HG03039 (cell line): ENCODE measurements at regions not wholly inside any gene's neighbourhood (a gene's known extent, or its start where the extent isn't known, plus 50 kb on each side); places are given as distances from the start of the nearest gene placed in this dataset.

Experiments used
- ATAC-seq: cut with Tn5 transposase; IDR thresholded peaks from one replicate; pipeline ENCODE4 v1.9.1; 2021; ENCODE audit warnings: mild to moderate bottlenecking, moderate library complexity; ENCODE audit not compliant: unreplicated experiment

DNA sequence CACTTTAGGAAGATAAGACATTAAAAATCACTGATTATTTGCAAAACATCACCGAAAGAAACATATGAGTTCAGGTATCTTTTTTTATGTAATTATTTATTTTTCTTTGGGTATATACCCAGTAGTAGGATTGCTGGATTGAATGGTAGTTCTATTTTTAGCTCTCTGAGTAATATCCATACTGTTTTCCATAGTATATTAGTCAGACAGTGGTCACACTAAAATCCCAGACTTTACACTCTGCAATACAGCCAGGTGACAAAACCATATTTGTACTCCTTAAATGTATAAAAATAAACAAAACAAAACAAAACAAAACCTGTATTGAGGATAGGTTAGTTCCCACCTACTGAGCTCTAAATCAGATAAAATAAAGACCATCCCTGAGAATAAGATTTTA lies 1024.3 kb upstream of the EYS start:
- ATAC-seq, result no peak

DNA sequence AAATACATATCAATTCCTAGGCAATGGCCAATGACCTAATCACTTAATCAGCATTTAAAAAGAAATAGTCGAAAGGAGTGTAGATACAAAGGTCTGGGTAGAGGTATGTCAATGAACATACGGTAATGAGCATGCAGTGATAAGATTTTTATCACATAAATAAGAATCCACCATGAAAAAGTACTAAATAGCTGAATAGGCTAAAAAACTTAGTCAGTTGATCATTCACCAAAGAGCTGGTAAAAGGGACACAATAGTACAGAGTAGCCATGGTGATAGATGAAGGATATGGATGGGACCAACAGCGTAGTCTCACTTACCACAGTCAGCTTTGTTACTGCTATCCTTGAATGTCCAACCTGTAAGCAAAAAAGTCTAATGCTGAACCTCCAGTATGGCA lies 1018.6 kb upstream of the EYS start:
- ATAC-seq, result no peak

DNA sequence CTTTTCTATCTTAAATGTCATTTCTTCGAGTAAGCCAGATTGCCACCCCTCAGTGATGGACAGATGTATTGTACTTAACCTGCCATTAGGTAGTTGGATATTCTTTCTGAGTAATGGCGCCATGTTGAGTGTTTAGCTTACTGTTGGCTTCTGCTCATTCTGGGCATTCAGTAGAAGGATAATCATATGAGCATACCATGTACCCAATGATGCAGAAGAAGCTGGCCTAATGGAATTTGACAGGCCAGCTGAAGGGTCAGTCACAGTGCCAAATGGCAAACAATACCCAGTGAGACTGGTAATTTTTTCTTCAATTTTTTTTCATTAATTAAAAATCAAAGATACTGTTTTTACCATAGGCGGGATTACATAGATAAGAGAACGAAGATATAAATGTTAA lies 1010.8 kb upstream of the EYS start:
- no peak for ATAC-seq

DNA sequence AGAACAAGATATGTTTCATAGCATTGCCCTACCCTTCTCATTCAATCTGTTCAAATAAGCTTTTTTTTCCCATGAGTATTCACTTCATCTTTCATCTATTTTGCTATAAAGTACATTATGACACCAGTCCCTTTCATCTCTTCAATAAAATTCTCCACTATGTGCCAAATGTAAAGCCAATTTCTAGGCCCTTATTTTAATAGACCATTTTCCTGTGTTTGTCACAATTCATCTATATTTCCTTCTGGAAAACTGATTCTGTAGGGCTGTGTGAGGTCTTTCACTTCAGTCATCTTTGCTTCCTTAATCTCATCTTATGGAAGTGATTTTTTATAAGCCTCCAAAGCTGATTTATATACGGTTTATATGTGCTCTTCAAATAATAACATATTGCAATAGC lies 992.4 kb upstream of the EYS start:
- no peak for ATAC-seq

DNA sequence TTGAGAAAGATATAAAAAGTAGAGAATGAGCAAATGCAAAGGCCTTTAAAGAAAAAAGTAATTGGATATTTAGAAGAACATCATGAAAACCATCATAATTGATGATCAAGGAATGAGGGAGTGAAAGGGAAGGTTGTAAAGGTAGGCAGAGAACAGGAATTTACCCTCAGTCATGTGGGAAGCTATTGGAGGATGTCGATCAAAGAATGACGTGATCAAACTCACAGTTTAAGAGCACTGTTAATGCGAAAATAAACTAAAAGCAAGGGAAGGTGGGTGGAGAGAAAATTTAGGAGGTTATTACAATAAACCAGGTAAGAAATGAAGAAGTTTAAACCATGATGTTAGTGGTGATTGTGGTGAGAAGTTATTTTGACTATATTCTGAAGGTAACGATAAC lies 982.6 kb upstream of the EYS start:
- no peak for ATAC-seq

DNA sequence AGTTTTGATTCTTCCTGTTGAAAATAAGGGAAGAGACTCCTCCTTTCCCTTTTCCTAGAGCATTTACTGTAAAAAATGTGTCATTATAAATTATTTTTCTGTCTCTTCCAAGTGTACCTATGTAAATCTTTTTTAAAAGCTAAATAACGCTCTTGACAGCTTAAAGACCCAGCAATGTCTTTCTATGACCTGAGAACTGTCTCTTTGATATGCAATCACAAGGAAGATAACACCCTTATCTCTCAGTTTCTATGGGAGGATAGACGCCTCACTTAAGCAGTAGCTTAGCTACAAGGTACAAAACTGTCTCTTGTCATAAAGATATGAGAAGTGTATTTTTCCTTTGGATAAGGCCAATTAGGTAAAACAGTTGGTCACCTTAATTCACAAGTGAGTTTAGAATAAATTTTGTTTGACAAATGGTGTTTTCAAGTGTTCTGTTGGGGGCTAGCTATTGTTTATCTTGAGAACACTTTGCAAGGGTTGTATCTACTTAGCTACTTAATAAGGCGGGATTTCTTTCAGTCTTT lies 980.6 kb upstream of the EYS start:
- no peak for ATAC-seq

DNA sequence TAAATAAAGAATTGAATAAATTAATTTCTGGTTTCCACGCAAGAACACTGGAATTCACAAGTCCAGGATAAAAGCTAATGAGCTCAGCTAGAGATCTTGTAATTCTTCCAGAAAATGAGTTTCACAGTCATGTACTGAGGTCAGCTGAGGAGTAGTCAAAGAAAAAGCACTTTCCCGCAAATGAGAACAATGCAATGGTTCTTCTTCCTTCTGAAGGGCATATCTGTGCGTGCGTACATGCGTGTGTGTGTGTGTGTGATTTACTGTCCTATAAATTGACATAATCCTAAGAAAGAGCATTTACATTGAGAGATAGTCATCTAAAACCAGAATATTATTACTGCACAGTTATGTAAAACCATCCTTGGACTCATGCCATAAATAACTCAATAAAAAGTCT lies 968.9 kb upstream of the EYS start:
- ATAC-seq, result no peak

DNA sequence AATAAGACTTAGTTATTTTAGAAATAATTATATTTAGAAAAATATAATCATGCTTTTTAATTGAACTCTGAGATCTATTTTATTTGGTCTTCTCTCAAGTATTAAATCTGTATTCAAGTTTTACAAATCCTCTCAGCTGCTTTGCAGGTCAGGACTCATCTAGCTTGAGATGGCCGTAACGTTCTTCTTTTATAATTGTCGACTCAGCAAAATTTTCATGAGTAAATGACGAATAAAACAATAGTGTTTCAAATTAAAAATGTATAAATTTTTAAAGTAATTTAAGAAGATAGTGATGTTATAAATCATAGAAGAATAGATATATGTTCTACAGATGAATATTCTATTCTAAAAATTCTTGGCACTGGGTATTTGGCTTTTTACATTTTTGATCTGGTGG lies 957.1 kb upstream of the EYS start:
- ATAC-seq, result no peak

DNA sequence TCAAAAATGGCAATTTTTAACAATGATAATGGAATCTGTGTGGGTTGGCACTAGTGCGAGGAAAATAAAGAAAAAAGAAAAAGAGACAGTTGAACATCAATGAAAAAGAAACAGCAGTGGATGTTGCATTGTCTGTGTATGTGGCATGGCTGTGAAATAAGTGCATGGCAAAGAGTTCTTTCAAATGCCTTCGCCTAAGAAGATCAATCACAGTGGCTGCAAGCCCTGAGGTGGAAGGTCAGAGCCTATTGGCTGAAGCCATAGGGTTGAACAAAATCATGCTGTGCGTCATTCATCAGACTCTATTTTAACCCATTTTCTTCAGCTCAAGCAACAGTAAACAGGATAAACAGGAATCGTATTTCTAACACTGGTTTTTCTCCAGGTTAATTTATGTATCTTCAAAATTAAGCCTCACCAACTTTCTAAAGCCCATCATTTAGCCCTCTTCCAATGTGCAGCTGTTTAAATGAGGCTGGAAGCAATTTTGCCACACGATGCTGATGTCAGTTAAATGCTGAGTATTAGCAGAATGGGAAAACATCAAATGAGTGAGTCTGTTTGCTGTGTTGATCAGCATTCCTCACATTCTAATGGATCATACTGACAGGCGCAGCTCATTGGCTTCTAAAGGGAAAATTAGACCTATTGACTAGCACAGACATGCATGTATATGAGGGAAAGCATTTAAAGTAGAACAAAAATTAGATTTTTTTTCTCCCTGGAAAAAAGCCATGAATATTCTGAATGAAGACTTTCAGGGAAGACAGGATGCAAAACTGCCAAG lies 955.9 kb upstream of the EYS start:
- no peak for ATAC-seq

DNA sequence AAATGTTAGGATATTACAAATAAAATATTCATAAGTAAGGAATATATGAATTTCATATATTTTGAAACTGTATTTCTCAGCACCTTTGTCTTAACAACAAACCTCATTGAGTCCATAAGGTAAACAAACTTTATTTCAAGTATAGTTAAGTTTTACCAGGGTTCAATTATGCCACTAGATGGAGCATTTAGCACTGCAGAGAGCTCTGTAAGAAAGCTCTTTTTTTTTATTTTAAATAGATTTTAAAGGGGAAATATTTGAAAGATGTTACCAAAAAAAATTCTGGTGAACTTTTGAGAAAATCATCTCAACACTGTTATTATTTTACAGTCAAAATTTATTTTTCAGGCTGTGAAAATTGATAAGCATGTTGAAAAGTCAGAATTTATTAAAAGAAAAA lies 955.2 kb upstream of the EYS start:
- no peak for ATAC-seq

DNA sequence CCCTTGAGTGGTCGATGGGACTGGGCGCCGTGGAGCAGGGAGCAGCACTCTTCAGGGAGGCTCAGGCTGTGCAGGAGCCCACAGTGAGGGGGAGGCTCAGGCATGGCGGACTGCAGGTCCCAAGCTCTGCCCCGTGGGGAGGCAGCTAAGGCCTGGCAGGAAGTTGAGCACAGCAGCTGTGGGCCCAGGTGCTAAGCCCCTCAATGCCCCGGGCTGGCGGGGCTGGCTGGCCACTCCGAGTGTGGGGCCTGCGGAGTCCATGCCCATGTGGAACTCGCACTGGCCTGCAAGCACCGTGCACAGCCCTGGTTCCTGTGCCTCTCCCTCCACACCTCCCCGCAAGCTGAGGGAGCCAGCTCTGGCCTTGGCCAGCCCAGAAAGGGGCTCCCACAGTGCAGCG lies 948.4 kb upstream of the EYS start:
- ATAC-seq, result no peak

DNA sequence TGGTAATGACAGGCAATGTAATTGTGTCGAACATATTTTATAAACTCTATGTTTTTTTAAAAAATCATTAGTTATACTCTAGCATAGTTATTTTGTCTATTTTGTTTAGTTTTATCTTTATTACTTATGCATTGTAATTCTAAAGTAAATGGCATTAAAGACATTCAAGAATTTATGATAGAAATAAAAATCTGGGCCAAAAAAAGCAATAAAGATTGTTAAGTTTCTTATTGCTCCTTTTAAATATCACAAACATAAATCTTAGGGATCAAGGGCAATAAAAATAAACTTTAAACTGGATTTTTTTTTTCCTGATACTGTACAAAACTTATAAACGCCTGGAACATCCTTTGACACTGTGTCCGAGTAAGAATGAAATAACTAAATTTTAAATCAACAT lies 931.5 kb upstream of the EYS start:
- no peak for ATAC-seq

DNA sequence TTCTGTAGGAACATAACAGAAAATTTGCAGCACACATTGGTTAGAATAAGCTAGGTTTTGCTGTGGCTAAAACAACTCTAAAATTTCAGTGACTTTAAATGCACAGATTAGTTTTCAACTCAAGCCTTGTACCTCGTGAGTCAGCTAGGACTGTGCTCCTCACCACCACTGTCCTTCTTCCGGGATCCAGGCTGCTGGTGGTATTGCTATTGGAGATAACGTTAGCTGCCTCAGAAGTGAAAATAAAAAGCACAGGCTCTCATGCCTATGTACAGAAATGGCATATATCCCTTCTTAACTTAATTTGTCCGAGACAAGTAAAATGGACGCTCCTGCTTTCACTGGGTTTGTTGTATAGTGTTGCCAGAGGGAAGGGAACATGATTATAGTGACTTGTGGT lies 931.1 kb upstream of the EYS start:
- no peak for ATAC-seq

DNA sequence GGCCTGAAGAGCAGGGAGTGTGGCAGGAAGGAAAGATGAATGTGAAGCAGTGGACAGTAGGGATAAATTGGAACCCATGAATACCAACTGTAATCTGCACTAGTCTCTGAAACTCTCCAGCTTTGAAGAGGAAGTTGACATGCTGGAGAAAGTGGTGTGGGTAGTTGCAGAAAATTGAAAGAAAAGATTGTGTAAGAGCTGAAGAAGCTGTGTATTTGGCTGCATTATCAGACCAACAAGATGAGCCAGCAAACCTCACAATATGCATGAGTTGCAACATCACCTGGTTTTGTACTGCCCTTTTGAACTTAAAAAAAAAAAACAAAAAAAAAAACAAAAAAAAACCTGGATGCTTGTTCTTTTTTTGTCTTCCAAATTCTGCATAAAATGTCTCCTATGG lies 921.9 kb upstream of the EYS start:
- no peak for ATAC-seq

DNA sequence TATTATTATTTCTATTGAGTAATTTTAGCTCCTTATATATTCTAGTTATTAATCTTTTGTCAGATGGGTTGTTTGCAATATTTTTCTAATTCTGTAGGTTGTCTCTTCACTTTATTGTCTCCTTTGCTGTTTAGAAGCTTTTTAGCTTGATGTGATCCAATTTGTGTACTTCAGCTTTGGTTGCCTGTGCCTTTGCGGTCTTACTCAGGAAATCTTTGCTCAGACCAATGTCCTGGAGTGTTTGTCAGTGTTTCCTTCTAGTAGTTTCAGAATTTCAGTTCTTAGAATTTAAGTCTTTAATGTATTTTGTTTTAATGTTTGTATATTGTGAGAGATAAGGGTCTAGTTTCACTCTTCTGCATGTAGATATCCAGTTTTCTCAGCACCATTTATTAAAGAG lies 916.0 kb upstream of the EYS start:
- ATAC-seq, result no peak

DNA sequence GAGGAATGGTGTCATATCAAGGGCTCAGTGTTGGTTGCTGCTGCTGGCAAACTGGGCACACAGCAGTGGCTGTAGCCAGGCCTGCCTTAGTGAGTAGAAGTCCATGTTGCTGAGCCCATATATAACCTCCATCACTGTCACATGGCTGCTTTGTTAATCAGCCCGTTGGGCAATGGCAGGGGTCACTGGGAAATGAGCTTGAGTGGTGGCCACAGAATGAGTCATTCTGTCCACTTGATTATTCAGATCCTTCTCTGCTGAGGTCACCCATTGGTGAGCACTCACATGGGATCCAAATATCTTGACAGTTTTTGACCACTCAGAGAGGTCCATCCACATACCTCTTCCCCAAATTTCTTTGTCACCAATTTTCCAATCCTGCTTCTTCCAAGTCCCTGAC lies 898.9 kb upstream of the EYS start:
- no peak for ATAC-seq

DNA sequence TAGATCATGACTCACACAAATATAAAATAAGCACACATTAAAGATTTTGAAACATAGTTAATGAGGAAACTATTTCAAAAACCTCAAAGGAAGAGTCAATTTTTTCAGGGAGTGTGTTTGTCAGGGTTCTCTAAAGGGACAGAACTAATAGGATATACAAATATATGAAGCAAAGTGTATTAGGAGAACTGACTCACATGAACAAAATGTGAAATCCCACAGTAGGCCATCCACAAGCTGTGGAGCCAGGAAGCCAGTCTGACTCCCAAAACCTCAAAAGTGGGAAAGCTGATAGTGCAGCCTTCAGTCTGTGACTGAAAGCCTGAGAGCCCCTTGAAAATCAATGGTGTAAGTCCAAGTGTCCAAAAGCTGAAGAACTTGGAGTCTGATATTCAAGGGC lies 898.0 kb upstream of the EYS start:
- no peak for ATAC-seq

DNA sequence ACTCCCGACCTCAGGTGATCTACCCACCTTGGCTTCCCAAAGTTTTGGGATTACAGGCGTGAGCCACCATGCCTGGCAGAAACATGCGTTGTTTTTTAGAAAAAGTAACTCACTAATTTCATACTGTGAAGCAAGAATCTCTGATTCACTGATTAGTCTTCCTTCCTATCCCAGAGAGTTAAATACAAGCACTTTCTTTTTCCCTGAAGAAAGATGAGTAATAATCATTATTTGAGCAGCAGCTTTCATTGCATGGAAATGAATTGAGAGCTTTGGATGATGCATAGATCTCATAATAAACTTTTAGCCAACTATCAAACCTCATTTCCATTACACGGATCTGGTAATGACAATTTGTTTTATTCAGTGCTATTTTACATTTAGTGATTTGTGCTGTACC lies 892.5 kb upstream of the EYS start:
- no peak for ATAC-seq

DNA sequence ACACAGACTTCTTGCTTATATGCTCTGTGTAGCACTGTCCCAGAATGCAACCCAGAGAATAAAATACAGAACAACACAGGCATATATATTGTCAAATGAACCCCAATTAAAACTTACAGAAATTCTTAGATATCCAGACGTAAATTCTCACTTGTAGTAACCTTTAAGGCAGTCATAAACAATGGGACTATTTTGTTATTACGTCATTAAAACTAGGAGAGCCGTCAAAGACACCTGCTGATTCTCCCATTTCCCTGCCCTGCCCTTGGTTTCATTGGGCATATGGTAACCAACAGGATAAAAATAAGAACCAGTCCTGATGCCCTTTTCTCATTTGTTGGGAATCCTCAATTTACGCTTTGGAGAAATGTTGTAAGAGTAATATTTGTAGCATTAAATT lies 871.3 kb upstream of the EYS start:
- ATAC-seq, result no peak

DNA sequence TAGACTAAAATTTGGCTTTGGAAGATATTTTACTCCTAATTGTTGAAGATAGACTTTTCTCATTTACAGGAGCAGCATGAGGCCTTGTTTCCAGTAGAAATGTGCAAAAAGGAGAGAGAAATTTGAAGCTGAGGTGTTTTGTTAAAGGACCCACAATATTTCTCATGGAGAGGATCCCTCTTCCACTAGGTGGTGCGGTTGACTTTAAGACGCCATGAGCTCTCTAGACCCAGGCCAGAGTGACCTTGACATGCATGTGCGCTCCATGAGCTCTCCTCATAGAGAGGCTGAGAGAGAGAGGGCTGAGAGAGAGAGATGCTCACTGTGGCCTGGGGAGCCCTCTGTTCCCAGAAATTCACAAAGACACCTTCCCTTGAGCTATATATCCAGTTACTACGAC lies 861.2 kb upstream of the EYS start:
- no peak for ATAC-seq

DNA sequence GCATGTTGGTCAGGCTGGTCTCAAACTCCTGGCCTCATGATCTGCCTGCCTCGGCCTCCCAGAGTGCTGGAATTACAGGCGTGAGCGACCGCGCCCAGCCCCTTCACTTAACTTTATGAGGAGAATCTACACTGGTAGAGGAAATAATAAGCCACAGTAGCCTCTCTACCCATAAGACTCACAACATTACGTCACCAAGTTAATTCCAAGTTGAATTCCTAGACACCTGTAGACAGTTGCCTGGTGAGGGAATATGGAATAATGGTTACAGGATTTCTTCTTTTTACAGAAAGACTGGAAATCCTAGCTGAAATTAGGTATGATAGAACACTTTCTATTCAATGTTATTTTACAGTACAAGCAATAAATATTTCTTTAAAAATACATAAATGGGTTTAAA lies 854.5 kb upstream of the EYS start:
- no peak for ATAC-seq

DNA sequence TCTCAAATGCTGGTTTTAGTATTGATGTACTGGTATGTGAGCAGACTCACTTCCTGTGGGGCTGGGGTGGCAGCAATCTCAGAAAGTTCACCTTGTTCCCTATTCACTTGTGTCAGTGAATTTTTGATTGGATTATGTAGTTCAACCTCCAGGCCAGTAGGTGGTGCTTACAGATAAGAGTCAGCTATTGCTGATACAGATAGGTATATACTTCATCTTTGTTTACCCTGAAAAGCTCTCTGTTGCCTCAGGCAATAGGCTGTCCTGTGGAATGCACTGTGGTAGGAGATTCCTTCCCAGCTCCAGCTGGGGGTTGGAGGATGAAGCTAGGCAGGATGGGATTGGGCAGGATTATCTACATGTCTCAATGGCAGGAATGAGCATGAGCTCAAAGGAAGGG lies 851.2 kb upstream of the EYS start:
- peak; percentile 64 for ATAC-seq

DNA sequence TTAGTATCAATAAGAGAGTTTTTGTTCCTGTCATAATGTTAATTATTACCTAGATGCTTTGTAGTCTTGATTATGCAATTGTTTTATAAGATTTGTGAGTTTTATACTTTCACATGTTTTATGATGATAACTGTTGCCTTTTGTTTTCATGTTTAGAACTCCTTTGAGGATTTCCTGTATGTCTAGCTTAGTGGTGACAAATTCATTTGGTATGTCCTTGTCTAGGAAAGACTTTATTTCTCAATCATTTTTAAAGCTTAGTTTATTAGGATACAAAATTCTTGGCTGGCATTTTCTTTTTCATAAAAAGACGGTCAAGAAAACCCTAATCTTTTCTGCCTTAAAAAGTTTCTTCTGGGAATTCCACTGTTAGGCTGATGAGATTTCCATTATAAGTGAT lies 849.9 kb upstream of the EYS start:
- no peak for ATAC-seq
